Stimulated activated naive CD8-positive, alpha-beta T cell treated with anti-CD3 and anti-CD28 coated beads, Interleukin-15, amount 100 ng/mL, for 72 hours (primary cell): ENCODE measurements at regions not wholly inside any gene's neighbourhood (a gene's known extent, or its start where the extent isn't known, plus 50 kb on each side); places are given as distances from the start of the nearest gene placed in this dataset.
A peak's percentile ranks its signal among the peaks of the same experiment; 100 is the strongest.
"Not testable (repeated sequence)": the region's sequence is repeated elsewhere in the genome, so short reads cannot be mapped to it uniquely, and the experiment has no call there.

Experiments
- ATAC-seq: fragments of 150-1000 bp; cut with Tn5 transposase; 2 replicates; pipeline ENCODE4 v1.10.0; 2021; ENCODE audit warnings: mild to moderate bottlenecking, moderate library complexity
- DNase-seq, 2 donors: peaks; one replicate each; pipeline ENCODE4 v3.0.0; 2021 to 2022
- H3K27ac Mint-ChIP-seq, 2 donors: one replicate each; pipeline ENCODE4 v1.8.0; 2022; ENCODE audit warnings: mild to moderate bottlenecking in 2 of 2, mixed read lengths in 2 of 2, moderate library complexity in 2 of 2
- H3K27me3 Mint-ChIP-seq: one replicate; pipeline ENCODE4 v1.8.0; 2022; ENCODE audit warnings: mixed read lengths
- H3K4me1 Mint-ChIP-seq: one replicate; pipeline ENCODE4 v1.8.0; 2022; ENCODE audit warnings: mild to moderate bottlenecking, mixed read lengths
- H3K4me3 Mint-ChIP-seq, 2 donors: one replicate each; pipeline ENCODE4 v1.8.0; 2022; ENCODE audit warnings: mild to moderate bottlenecking in 2 of 2, mixed read lengths in 2 of 2, moderate library complexity in 1 of 2
- H3K9me3 Mint-ChIP-seq, 2 donors: one replicate each; pipeline ENCODE4 v1.8.0; 2022; ENCODE audit warnings: mixed read lengths in 2 of 2

GRCh38 chr12:12003609-12004008, 67.1 kb upstream of the BCL2L14 start:
- Mint-ChIP-seq H3K4me3 (no peak overlapping the region), H3K9me3 (peaks cover 6 to 15% of the 10 kb centered on the region in 2 donors), H3K27ac (no peak overlapping the region), H3K27me3 (no peaks in the 10 kb centered on the region), H3K4me1 (peaks cover 46% of the 10 kb centered on the region)
- DNase-seq (no peak), ATAC-seq (no peak)

- Mint-ChIP-seq H3K9me3 (peaks cover 0 to 15% of the 10 kb centered on the region in 2 donors), H3K4me1 (peaks cover 47% of the 10 kb centered on the region), H3K27me3 (no peaks in the 10 kb centered on the region), H3K4me3 (no peak overlapping the region), H3K27ac (no peak overlapping the region)
- DNase-seq (no peak), ATAC-seq (no peak)
Observed at GRCh38 chr12:12004524-12004923, 66.2 kb upstream of the BCL2L14 start.

- H3K4me3 Mint-ChIP-seq, result peak overlapping the region; percentile 31 to 83
- peaks cover 0 to 15% of the 10 kb centered on the region in 2 donors for H3K9me3 Mint-ChIP-seq
Observed at GRCh38 chr12:12007001-12007712, 63.6 kb upstream of the BCL2L14 start.

GRCh38 chr12:12007713-12008231, 63.0 kb upstream of the BCL2L14 start:
- Mint-ChIP-seq H3K27me3 (no peaks in the 10 kb centered on the region), H3K9me3 (peaks cover 0 to 15% of the 10 kb centered on the region in 2 donors), H3K4me3 (peak overlapping the region; percentile 31 to 83), H3K4me1 (peaks cover 68% of the 10 kb centered on the region), H3K27ac (peak overlapping the region; percentile 90 to 97)
- DNase-seq (no peak), ATAC-seq (no peak)

More at GRCh38 chr12:12007001-12007712, 63.6 kb upstream of the BCL2L14 start:
- ATAC-seq (peak; percentile 79), DNase-seq (peak; percentile 77 to 93)
- no peaks in the 10 kb centered on the region for H3K27me3 Mint-ChIP-seq
- H3K27ac Mint-ChIP-seq, result peak overlapping the region; percentile 90 to 97
- peaks cover 67% of the 10 kb centered on the region for H3K4me1 Mint-ChIP-seq

- peak overlapping the region; percentile 90 to 97 for H3K27ac Mint-ChIP-seq
- peaks cover 0 to 15% of the 10 kb centered on the region in 2 donors for H3K9me3 Mint-ChIP-seq
- H3K4me3 Mint-ChIP-seq, result peak overlapping the region; percentile 31 to 83
- H3K4me1 Mint-ChIP-seq, result peaks cover 70% of the 10 kb centered on the region
- H3K27me3 Mint-ChIP-seq, result no peaks in the 10 kb centered on the region
- ATAC-seq (no peak), DNase-seq (peak; percentile 40 to 63)
Observed at GRCh38 chr12:12008232-12008850, 62.4 kb upstream of the BCL2L14 start.

- no peaks in the 10 kb centered on the region for H3K27me3 Mint-ChIP-seq
- peak; percentile 72 for ATAC-seq
- peak overlapping the region; percentile 83 to 89 for H3K4me3 Mint-ChIP-seq
- peak overlapping the region; percentile 90 to 97 for H3K27ac Mint-ChIP-seq
- peaks cover 0 to 15% of the 10 kb centered on the region in 2 donors for H3K9me3 Mint-ChIP-seq
- H3K4me1 Mint-ChIP-seq, result peaks cover 75% of the 10 kb centered on the region
- DNase-seq, result peak; percentile 71 to 83
Observed at GRCh38 chr12:12008931-12009611, 61.7 kb upstream of the BCL2L14 start.

GRCh38 chr12:12009749-12010276, 60.9 kb upstream of the BCL2L14 start:
- Mint-ChIP-seq H3K4me3 (peak overlapping the region; percentile 83 to 89), H3K4me1 (peaks cover 83% of the 10 kb centered on the region), H3K27ac (peak overlapping the region; percentile 90 to 97), H3K9me3 (peaks cover 0 to 12% of the 10 kb centered on the region in 2 donors)
- ATAC-seq, result peak; percentile 43
- H3K27me3 Mint-ChIP-seq, DNase-seq: not testable (repeated sequence)

- H3K4me1 Mint-ChIP-seq, result peaks cover 89% of the 10 kb centered on the region
- ATAC-seq (peak; percentile 70), DNase-seq (peak; percentile 68 to 90)
- peaks cover 0 to 7% of the 10 kb centered on the region in 2 donors for H3K9me3 Mint-ChIP-seq
- H3K27ac Mint-ChIP-seq, result peak overlapping the region; percentile 90 to 97
- H3K4me3 Mint-ChIP-seq, result peak overlapping the region; percentile 83 to 89
- no peaks in the 10 kb centered on the region for H3K27me3 Mint-ChIP-seq
Observed at GRCh38 chr12:12010277-12011039, 60.3 kb upstream of the BCL2L14 start.

GRCh38 chr12:12011880-12012260, 58.9 kb upstream of the BCL2L14 start:
- Mint-ChIP-seq H3K4me1 (peaks cover 94% of the 10 kb centered on the region), H3K9me3 (no peaks in the 10 kb centered on the region), H3K4me3 (no peak overlapping the region), H3K27ac (peak overlapping the region in 1 of 2 donors; percentile 15), H3K27me3 (no peaks in the 10 kb centered on the region)
- ATAC-seq (no peak), DNase-seq (no peak)

- no peak for DNase-seq
- H3K9me3 Mint-ChIP-seq, result no peaks in the 10 kb centered on the region
- peak overlapping the region in 1 of 2 donors; percentile 14 for H3K4me3 Mint-ChIP-seq
- H3K27ac Mint-ChIP-seq, result peak overlapping the region in 1 of 2 donors; percentile 90
- peaks cover 80% of the 10 kb centered on the region for H3K4me1 Mint-ChIP-seq
- no peaks in the 10 kb centered on the region for H3K27me3 Mint-ChIP-seq
- ATAC-seq, result no peak
Observed at GRCh38 chr12:12015073-12015685, 55.6 kb upstream of the BCL2L14 start.

GRCh38 chr12:12016284-12017100, 54.2 kb upstream of the BCL2L14 start:
- no peaks in the 10 kb centered on the region for H3K9me3 Mint-ChIP-seq
- ATAC-seq, result peak; percentile 70
- H3K27ac Mint-ChIP-seq, result peak overlapping the region; percentile 49 to 97
- DNase-seq, result no peak
- H3K4me1 Mint-ChIP-seq, result peaks cover 78% of the 10 kb centered on the region
- H3K27me3 Mint-ChIP-seq, result no peaks in the 10 kb centered on the region
- peak overlapping the region; percentile 46 to 71 for H3K4me3 Mint-ChIP-seq

- Mint-ChIP-seq H3K27me3 (no peaks in the 10 kb centered on the region), H3K4me3 (peak overlapping the region; percentile 46 to 71), H3K9me3 (no peaks in the 10 kb centered on the region), H3K27ac (peak overlapping the region; percentile 49 to 97), H3K4me1 (peaks cover 77% of the 10 kb centered on the region)
- DNase-seq (peak in 1 of 2 donors; percentile 40), ATAC-seq (peak; percentile 83)
Observed at GRCh38 chr12:12017135-12017581, 53.6 kb upstream of the BCL2L14 start.

- peak overlapping the region in 1 of 2 donors; percentile 15 for H3K27ac Mint-ChIP-seq
- no peak for DNase-seq
- no peaks in the 10 kb centered on the region for H3K9me3 Mint-ChIP-seq
- H3K4me3 Mint-ChIP-seq, result no peak overlapping the region
- peaks cover 6% of the 10 kb centered on the region for H3K27me3 Mint-ChIP-seq
- ATAC-seq, result no peak
- peaks cover 77% of the 10 kb centered on the region for H3K4me1 Mint-ChIP-seq
Observed at GRCh38 chr12:12017798-12018197, 52.9 kb upstream of the BCL2L14 start.

- Mint-ChIP-seq H3K9me3 (no peaks in the 10 kb centered on the region), H3K27ac (peak overlapping the region in 1 of 2 donors; percentile 35), H3K27me3 (peaks cover 9% of the 10 kb centered on the region), H3K4me1 (peaks cover 82% of the 10 kb centered on the region), H3K4me3 (no peak overlapping the region)
- ATAC-seq, result no peak
- DNase-seq, result no peak
Observed at GRCh38 chr12:12018454-12018853, 52.3 kb upstream of the BCL2L14 start.
